Esophagus muscularis mucosa (tissue), 4 donors: ENCODE measurements at regions not wholly inside any gene's neighbourhood (a gene's known extent, or its start where the extent isn't known, plus 50 kb on each side); places are given as distances from the start of the nearest gene placed in this dataset.

Experiments
- DNase-seq: peaks from one replicate; pipeline ENCODE4 v3.0.0-alpha.2; 2017; ENCODE audit errors: extremely low spot score
- H3K27ac ChIP-seq, 4 donors: fragments of 200-600 bp; sonication (generic); replicated peaks in 1 of 4; 1 replicate in 3 of 4; 2 replicates in 1 of 4; pipeline ENCODE4 v1.5.1; 2016 to 2019; ENCODE audit warnings: mild to moderate bottlenecking in 1 of 4
- H3K27me3 ChIP-seq, 4 donors: fragments of 200-600 bp; sonication (generic); one replicate each; pipeline versions ENCODE4 v1.5.1 to v1.6.0; 2016 to 2019
- H3K36me3 ChIP-seq, 4 donors: fragments of 200-600 bp; sonication (generic); one replicate each; pipeline ENCODE4 v1.5.1; 2016 to 2019
- H3K4me1 ChIP-seq, 4 donors: fragments of 200-600 bp; sonication (generic); one replicate each; pipeline ENCODE4 v1.5.1; 2016 to 2019
- H3K4me3 ChIP-seq, 4 donors: fragments of 200-600 bp; sonication (generic); 1 replicate in 2 of 4; 2 replicates in 2 of 4; pipeline ENCODE4 v1.5.1; 2016 to 2019; ENCODE audit warnings: mild to moderate bottlenecking in 4 of 4, moderate library complexity in 1 of 4
- H3K9me3 ChIP-seq, 4 donors: fragments of 200-600 bp; sonication (generic); 1 replicate in 3 of 4; 2 replicates in 1 of 4; pipeline ENCODE4 v1.5.1; 2016 to 2019
- CTCF ChIP-seq, 3 experiments: fragments of 200-600 bp in 2 of 3; fragments of 450-650 bp in 1 of 3; sonication (generic) in 2 of 3; IDR thresholded peaks; one replicate each; pipeline ENCODE4 v1.5.1; 2017 to 2019; ENCODE audit warnings: antibody characterized with exemption in 3 of 3, mild to moderate bottlenecking in 2 of 3, moderate library complexity in 1 of 3
- EP300 ChIP-seq: sonication (generic); formaldehyde crosslinking; IDR thresholded peaks from one replicate; pipeline ENCODE4 v1.6.1; 2017; ENCODE audit warnings: antibody characterized with exemption
- POLR2A ChIP-seq: fragments of 450-650 bp; IDR thresholded peaks from one replicate; pipeline ENCODE4 v1.6.1; 2017; ENCODE audit warnings: antibody characterized with exemption, moderate library complexity, mild to moderate bottlenecking, low read depth
- POLR2AphosphoS5 ChIP-seq, 2 donors: sonication (generic); formaldehyde crosslinking; IDR thresholded peaks; one replicate each; pipeline ENCODE4 v1.6.1; 2017; ENCODE audit warnings: antibody characterized with exemption in 2 of 2
- WGBS: methylation state at CpG from one replicate; pipeline ENCODE4 v1.1.5; 2018; 5-methylcytosine and 5-hydroxymethylcytosine counted together
- intact Hi-C: fragments of 100-400 bp; cut with DNase I; formaldehyde crosslinking; loops from one replicate; pipeline ENCODE4 v1.15.1; 2023

GRCh38 chr10:78212060-78212785, 178.6 kb downstream of the RPS24 start:
- no peak for DNase-seq
- Histone ChIP-seq H3K4me3 (no peak overlapping the region), H3K9me3 (no peaks in the 10 kb centered on the region), H3K36me3 (no peaks in the 10 kb centered on the region), H3K27ac (peak overlapping the region; percentile 45 to 64 (median 60)), H3K4me1 (peaks cover 36 to 45% (median 40%) of the 10 kb centered on the region in 4 donors), H3K27me3 (no peaks in the 10 kb centered on the region)
- no peak for TF ChIP-seq POLR2A
- no peak for TF ChIP-seq CTCF (IDR thresholded peaks at IDR 0.05)
- peak in 1 of 2 donors; percentile 33 for TF ChIP-seq POLR2AphosphoS5 (IDR thresholded peaks at IDR 0.05)
- intact Hi-C loops: loop anchor here (5.0 to 10.0 kb wide), 5 partner anchors 90 to 985 kb away; partner anchors contain the start of gene ZMIZ1
- WGBS: 76% methylated on average over 5 of the region's 10 CpGs

GRCh38 chr10:78212786-78213175, 179.1 kb downstream of the RPS24 start:
- Histone ChIP-seq H3K27ac (peak overlapping the region; percentile 45 to 64 (median 60)), H3K4me1 (peaks cover 41 to 51% (median 45%) of the 10 kb centered on the region in 4 donors), H3K9me3 (no peaks in the 10 kb centered on the region)

GRCh38 chr10:78214955-78215354, 181.3 kb downstream of the RPS24 start:
- Histone ChIP-seq H3K27me3 (no peaks in the 10 kb centered on the region), H3K27ac (peak overlapping the region; percentile 65 to 85 (median 78)), H3K4me1 (peaks cover 41 to 54% (median 46%) of the 10 kb centered on the region in 4 donors), H3K36me3 (no peaks in the 10 kb centered on the region), H3K9me3 (no peaks in the 10 kb centered on the region), H3K4me3 (no peak overlapping the region)
- WGBS: 70% methylated on average over 3 of the region's 4 CpGs
- DNase-seq: no peak
- TF ChIP-seq CTCF (IDR thresholded peaks at IDR 0.05) (no peak), POLR2AphosphoS5 (IDR thresholded peaks at IDR 0.05) (no peak), POLR2A (no peak), EP300 (no peak)
- intact Hi-C loops: loop anchor here (5.0 to 10.0 kb wide), 5 partner anchors 87 to 982 kb away; partner anchors contain the start of gene ZMIZ1

More at GRCh38 chr10:78212786-78213175, 179.1 kb downstream of the RPS24 start:
- no peak for DNase-seq
- Histone ChIP-seq H3K4me3 (no peak overlapping the region), H3K36me3 (no peaks in the 10 kb centered on the region), H3K27me3 (no peaks in the 10 kb centered on the region)
- intact Hi-C loops: loop anchor here (5.0 to 10.0 kb wide), 5 partner anchors 90 to 985 kb away; partner anchors contain the start of gene ZMIZ1
- WGBS: 77% methylated on average over 3 of the region's 7 CpGs
- no peak for TF ChIP-seq POLR2A
- no peak for TF ChIP-seq POLR2AphosphoS5 (IDR thresholded peaks at IDR 0.05)
- no peak for TF ChIP-seq EP300
- no peak for TF ChIP-seq CTCF (IDR thresholded peaks at IDR 0.05)

- H3K4me3 ChIP-seq: no peak overlapping the region
- DNase-seq: peak; percentile 95
- intact Hi-C loops: loop anchor here (10.0 kb wide), 1 partner anchor 299 kb away; no protein-coding TSS in a partner anchor
- WGBS: 35% methylated on average over 4 of the region's 12 CpGs
- H3K9me3 ChIP-seq: no peaks in the 10 kb centered on the region
- TF ChIP-seq POLR2AphosphoS5 (IDR thresholded peaks at IDR 0.05) (peak; percentile 79 to 92), EP300 (peak; percentile 58), POLR2A (no peak), CTCF (IDR thresholded peaks at IDR 0.05) (peak in 1 of 3 experiments; percentile 27)
- no peaks in the 10 kb centered on the region for H3K36me3 ChIP-seq
- H3K4me1 ChIP-seq: peaks cover 41 to 54% (median 46%) of the 10 kb centered on the region in 4 donors
- peak overlapping the region; percentile 65 to 85 (median 78) for H3K27ac ChIP-seq
- no peaks in the 10 kb centered on the region for H3K27me3 ChIP-seq
Observed at GRCh38 chr10:78215645-78216044, 182.0 kb downstream of the RPS24 start.
